ENCODE measurements at regions not wholly inside any gene's neighbourhood (a gene's known extent, or its start where the extent isn't known, plus 50 kb on each side); places are given as distances from the start of the nearest gene placed in this dataset.

- Histone ChIP-seq H3K4me3 (ENCODE audit: low read length) (no peak overlapping the region), H3K9me3 (ENCODE audit: control insufficient read depth in 1 of 2, insufficient read depth in 1 of 2, low read length in 2 of 2) (no peaks in the 10 kb centered on the region), H3K27ac (ENCODE audit: low read depth in 1 of 2, low read length in 2 of 2) (no peak overlapping the region), H3K4me1 (ENCODE audit: insufficient read depth, low read length) (no peaks in the 10 kb centered on the region), H3K27me3 (ENCODE audit: control insufficient read depth in 1 of 2, insufficient read depth in 2 of 2, low read length in 2 of 2) (no peaks in the 10 kb centered on the region), H3K36me3 (ENCODE audit: insufficient read depth, low read length) (no peaks in the 10 kb centered on the region)
- CTCF ChIA-PET = no interaction called here
- Mint-ChIP-seq H3K4me1 (ENCODE audit: low read depth) (no peaks in the 10 kb centered on the region), H3K4me3 (no peak overlapping the region), H3K27me3 (no peaks in the 10 kb centered on the region), H3K36me3 (ENCODE audit: low read depth) (no peaks in the 10 kb centered on the region), H3K9me3 (no peaks in the 10 kb centered on the region), H3K27ac (no peak overlapping the region)
- no peak for DNase-seq
- TF ChIP-seq CTCF (IDR thresholded peaks at IDR 0.05) = no peak
- ATAC-seq (ENCODE audit: poor library complexity) = no peak
- POLR2A ChIA-PET = no interaction called here
- intact Hi-C loops (cut with DNase I, micrococcal nuclease) = no loop called here
Measured at GRCh38 chr2:58651930-58652329, 410.8 kb upstream of the FANCL start.

GRCh38 chr2:58650781-58651180, 409.7 kb upstream of the FANCL start:
- H3K9me3 Mint-ChIP-seq = no peaks in the 10 kb centered on the region
- DNase-seq = no peak
- H3K27me3 ChIP-seq (ENCODE audit: control insufficient read depth in 1 of 2, insufficient read depth in 2 of 2, low read length in 2 of 2) = no peaks in the 10 kb centered on the region
- CTCF ChIA-PET = no interaction called here
- no peaks in the 10 kb centered on the region for H3K27me3 Mint-ChIP-seq
- H3K4me1 ChIP-seq (ENCODE audit: insufficient read depth, low read length) = no peaks in the 10 kb centered on the region
- H3K27ac Mint-ChIP-seq = no peak overlapping the region
- no peaks in the 10 kb centered on the region for H3K4me1 Mint-ChIP-seq (ENCODE audit: low read depth)
- no peak for ATAC-seq (ENCODE audit: poor library complexity)
- no peak overlapping the region for H3K4me3 Mint-ChIP-seq
- POLR2A ChIA-PET = no interaction called here
- no peak overlapping the region for H3K4me3 ChIP-seq (ENCODE audit: low read length)
- TF ChIP-seq CTCF (IDR thresholded peaks at IDR 0.05) = no peak
- H3K36me3 ChIP-seq (ENCODE audit: insufficient read depth, low read length) = no peaks in the 10 kb centered on the region
- H3K36me3 Mint-ChIP-seq (ENCODE audit: low read depth) = no peaks in the 10 kb centered on the region
- H3K27ac ChIP-seq (ENCODE audit: low read depth in 1 of 2, low read length in 2 of 2) = no peak overlapping the region
- intact Hi-C loops (cut with DNase I, micrococcal nuclease) = no loop called here
- no peaks in the 10 kb centered on the region for H3K9me3 ChIP-seq (ENCODE audit: control insufficient read depth in 1 of 2, insufficient read depth in 1 of 2, low read length in 2 of 2)

GRCh38 chr2:58649756-58650155, 408.6 kb upstream of the FANCL start:
- DNase-seq (no peak), ATAC-seq (ENCODE audit: poor library complexity) (no peak)
- TF ChIP-seq CTCF (IDR thresholded peaks at IDR 0.05) = no peak
- H3K4me1 Mint-ChIP-seq (ENCODE audit: low read depth) = no peaks in the 10 kb centered on the region
- H3K27me3 Mint-ChIP-seq = no peaks in the 10 kb centered on the region
- no peak overlapping the region for H3K27ac ChIP-seq (ENCODE audit: low read depth in 1 of 2, low read length in 2 of 2)
- H3K9me3 ChIP-seq (ENCODE audit: control insufficient read depth in 1 of 2, insufficient read depth in 1 of 2, low read length in 2 of 2) = no peaks in the 10 kb centered on the region
- CTCF ChIA-PET = no interaction called here
- no peak overlapping the region for H3K4me3 ChIP-seq (ENCODE audit: low read length)
- H3K36me3 ChIP-seq (ENCODE audit: insufficient read depth, low read length) = no peaks in the 10 kb centered on the region
- H3K9me3 Mint-ChIP-seq = no peaks in the 10 kb centered on the region
- no peak overlapping the region for H3K4me3 Mint-ChIP-seq
- no peaks in the 10 kb centered on the region for H3K36me3 Mint-ChIP-seq (ENCODE audit: low read depth)
- H3K27me3 ChIP-seq (ENCODE audit: control insufficient read depth in 1 of 2, insufficient read depth in 2 of 2, low read length in 2 of 2) = no peaks in the 10 kb centered on the region
- POLR2A ChIA-PET = no interaction called here
- intact Hi-C loops (cut with DNase I, micrococcal nuclease) = no loop called here
- no peak overlapping the region for H3K27ac Mint-ChIP-seq
- H3K4me1 ChIP-seq (ENCODE audit: insufficient read depth, low read length) = no peaks in the 10 kb centered on the region

Data from CD4-positive, alpha-beta T cell (primary cell).